Bronchial epithelial cell (primary cell): ENCODE measurements at regions not wholly inside any gene's neighbourhood (a gene's known extent, or its start where the extent isn't known, plus 50 kb on each side); places are given as distances from the start of the nearest gene placed in this dataset.
"Not testable (repeated sequence)": the region's sequence is repeated elsewhere in the genome, so short reads cannot be mapped to it uniquely, and the experiment has no call there.

Source experiments
- DNase-seq: peaks from one replicate; pipeline ENCODE4 v3.0.0-alpha.2; 2010; ENCODE audit warnings: low read depth
- FAIRE-seq: peaks from 2 replicates; lab custom pipeline; 2011; peaks lifted over from hg19 to GRCh38; lab: Jason Lieb, UNC
- H3K27me3 ChIP-seq: 2 replicates; pipeline ENCODE4 v1.5.1; 2011; ENCODE audit warnings: low read length; ENCODE audit not compliant: control insufficient read depth, insufficient read depth
- H3K36me3 ChIP-seq: 2 replicates; pipeline ENCODE4 v1.5.1; 2011; ENCODE audit warnings: low read length; ENCODE audit not compliant: control insufficient read depth, insufficient read depth
- H3K4me3 ChIP-seq: 2 replicates; pipeline ENCODE4 v1.5.1; 2011; ENCODE audit warnings: mild to moderate bottlenecking, low read depth, low read length, control low read depth
- TF ChIP-seq, protein P1 (sequence below): IDR thresholded peaks from 2 replicates; pipeline ENCODE4 v1.5.1; 2011; ENCODE audit warnings: mild to moderate bottlenecking, moderate library complexity, low read length, control low read depth, inconsistent platforms; ENCODE audit not compliant: insufficient read depth, severe bottlenecking

DNA sequence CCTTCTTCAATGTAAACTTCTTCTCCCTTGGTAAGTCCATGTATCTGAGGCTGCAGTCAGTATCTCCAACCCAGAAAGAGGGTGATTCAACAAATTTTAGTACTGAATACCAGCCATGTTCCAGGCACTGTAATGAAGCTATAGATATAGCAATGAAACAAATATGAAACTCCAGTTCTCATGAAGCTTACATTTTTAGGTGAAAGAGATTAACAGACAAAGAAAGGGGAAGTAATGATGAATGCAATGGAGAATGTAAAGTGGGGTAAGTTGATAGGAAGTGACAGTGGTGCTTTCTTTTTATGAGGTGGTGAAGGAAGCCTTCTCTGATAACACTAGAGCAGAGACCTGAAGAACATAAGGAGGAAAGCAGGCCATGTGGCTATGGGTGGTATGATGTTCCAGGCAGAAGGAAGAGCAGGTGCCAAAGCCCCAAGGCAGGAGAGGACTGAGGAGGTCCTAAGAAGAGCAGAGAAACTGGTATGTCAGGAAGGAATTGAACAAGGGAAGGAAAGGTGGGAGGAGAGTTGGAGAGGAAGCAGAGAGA lies 143.6 kb downstream of the TFAP2B start:
- DNase-seq (no peak), FAIRE-seq (no peak)
- Histone ChIP-seq H3K36me3 (no peaks in the 10 kb centered on the region), H3K27me3 (no peaks in the 10 kb centered on the region), H3K4me3 (no peak overlapping the region)
- TF ChIP-seq, protein P1, sequence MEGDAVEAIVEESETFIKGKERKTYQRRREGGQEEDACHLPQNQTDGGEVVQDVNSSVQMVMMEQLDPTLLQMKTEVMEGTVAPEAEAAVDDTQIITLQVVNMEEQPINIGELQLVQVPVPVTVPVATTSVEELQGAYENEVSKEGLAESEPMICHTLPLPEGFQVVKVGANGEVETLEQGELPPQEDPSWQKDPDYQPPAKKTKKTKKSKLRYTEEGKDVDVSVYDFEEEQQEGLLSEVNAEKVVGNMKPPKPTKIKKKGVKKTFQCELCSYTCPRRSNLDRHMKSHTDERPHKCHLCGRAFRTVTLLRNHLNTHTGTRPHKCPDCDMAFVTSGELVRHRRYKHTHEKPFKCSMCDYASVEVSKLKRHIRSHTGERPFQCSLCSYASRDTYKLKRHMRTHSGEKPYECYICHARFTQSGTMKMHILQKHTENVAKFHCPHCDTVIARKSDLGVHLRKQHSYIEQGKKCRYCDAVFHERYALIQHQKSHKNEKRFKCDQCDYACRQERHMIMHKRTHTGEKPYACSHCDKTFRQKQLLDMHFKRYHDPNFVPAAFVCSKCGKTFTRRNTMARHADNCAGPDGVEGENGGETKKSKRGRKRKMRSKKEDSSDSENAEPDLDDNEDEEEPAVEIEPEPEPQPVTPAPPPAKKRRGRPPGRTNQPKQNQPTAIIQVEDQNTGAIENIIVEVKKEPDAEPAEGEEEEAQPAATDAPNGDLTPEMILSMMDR = no peak

DNA sequence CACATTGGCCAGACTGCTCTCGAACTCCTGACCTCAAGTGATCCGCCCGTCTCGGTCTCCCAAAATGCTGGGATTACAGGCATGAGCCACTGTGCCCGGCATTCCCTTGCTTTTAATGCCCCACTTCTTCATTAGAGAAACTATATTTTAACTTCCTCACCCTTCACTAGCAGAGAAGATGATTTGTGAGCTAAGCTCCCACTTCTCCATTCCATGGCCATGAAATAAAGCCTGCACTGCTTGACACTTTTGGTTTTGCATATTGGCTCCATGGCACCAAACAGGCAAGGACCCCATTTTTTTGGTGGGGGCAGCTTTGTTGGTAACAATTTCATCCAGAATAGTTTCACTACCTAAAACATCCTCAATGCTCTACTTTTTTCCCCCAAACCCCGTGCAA lies 145.3 kb downstream of the TFAP2B start:
- FAIRE-seq = no peak
- no peaks in the 10 kb centered on the region for H3K27me3 ChIP-seq
- DNase-seq = no peak
- no peaks in the 10 kb centered on the region for H3K36me3 ChIP-seq
- H3K4me3 ChIP-seq = no peak overlapping the region
- TF ChIP-seq, protein P1 = no peak

DNA sequence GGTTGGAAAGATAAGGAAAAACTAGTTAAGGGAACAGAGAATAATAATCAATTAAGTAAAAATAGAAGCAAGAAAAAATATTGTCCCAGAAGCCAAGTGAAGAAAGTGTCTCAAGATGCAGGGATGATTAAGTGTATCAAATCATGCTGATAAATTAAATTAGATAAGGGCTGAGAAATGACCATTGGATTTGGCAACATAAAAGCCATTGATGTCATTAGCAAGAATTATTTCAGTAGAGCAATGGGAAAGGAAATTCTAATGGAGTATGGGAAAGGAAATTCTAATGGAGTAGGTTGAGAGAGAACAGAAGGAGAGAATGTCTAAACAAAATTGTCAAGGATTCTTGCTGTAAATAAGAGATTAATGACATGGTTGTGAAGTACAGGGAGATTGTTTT lies 146.8 kb downstream of the TFAP2B start:
- H3K4me3 ChIP-seq = no peak overlapping the region
- no peaks in the 10 kb centered on the region for H3K27me3 ChIP-seq
- DNase-seq (no peak), FAIRE-seq (no peak)
- no peaks in the 10 kb centered on the region for H3K36me3 ChIP-seq
- TF ChIP-seq, protein P1 = no peak

DNA sequence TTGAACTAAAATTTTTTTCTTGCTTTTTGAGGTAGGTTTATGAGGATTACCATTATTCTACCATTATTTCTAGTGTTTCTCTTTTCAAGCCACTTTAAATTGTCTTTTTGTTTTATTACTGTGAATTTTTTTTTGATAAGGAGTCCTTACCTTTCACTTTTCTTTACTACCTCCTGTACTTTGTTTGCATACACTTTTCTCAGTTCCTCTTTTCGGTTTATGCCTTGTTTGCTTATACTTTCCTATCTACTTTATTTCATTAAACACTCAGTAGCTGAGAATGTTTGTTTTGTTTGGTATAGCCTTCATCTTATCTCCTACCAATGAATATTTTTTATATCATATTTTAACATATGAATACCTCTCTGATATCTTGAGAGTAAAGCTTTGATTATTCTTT lies 147.9 kb downstream of the TFAP2B start:
- Histone ChIP-seq H3K4me3 (no peak overlapping the region), H3K36me3 (no peaks in the 10 kb centered on the region), H3K27me3 (no peaks in the 10 kb centered on the region)
- TF ChIP-seq, protein P1 = no peak
- FAIRE-seq (no peak), DNase-seq (no peak)

DNA sequence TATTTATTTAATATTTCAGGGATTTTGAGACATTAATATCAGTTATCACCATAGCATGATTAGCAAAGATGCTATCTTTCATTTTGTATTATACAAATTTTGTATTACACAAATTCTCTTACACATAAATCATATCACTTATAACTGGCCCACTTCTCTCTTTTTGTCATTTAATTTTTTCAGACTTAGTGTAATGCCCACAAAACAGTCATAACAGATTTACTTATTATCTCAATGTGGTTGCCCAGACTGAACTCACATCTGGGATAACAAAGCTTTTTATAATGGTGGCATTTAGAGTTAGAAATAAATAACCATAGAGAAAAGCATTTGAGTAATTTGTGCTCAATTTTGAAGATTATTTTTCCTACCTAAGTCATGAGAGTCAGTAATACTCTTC lies 148.3 kb downstream of the TFAP2B start:
- Histone ChIP-seq H3K36me3 (no peaks in the 10 kb centered on the region), H3K27me3 (no peaks in the 10 kb centered on the region), H3K4me3 (no peak overlapping the region)
- DNase-seq = no peak
- FAIRE-seq = no peak
- TF ChIP-seq, protein P1 = no peak

DNA sequence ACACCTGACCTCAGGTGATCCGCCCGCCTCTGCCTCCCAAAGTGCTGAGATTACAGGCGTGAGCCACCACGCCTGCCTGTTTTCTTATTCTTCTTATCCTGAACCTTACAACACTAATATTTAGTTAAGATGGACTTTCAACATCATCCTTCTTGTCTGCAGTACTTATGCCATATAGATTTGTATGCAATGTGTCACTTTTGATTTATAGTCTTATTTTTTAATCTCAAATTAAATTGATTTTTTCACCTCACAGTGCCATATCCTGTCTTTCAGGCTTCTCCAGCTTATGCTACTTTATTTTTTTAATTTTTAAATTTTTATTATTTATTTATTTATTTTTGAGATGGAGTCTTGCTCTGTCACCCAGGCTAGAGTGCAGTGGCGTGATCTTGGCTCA lies 149.6 kb downstream of the TFAP2B start:
- FAIRE-seq, DNase-seq, H3K36me3 ChIP-seq, H3K4me3 ChIP-seq, H3K27me3 ChIP-seq: not testable (repeated sequence)
